CD4-positive, alpha-beta T cell (primary cell): ENCODE measurements at regions not wholly inside any gene's neighbourhood (a gene's known extent, or its start where the extent isn't known, plus 50 kb on each side); places are given as distances from the start of the nearest gene placed in this dataset.

Experiments
- ATAC-seq: fragments of 200-7000 bp; cut with Tn5 transposase; one replicate; pipeline ENCODE4 v1.10.0; 2022; ENCODE audit warnings: mild to moderate bottlenecking; ENCODE audit not compliant: poor library complexity
- CTCF ChIA-PET: fragments of 350-600 bp; sonication (Branson Sonifier 250); formaldehyde crosslinking; loops from one replicate; lab custom pipeline; 2021; ENCODE audit warnings: antibody characterized with exemption, inconsistent platforms; lab: Charles Lee
- POLR2A ChIA-PET: fragments of 350-600 bp; sonication (Branson Sonifier 250); formaldehyde crosslinking; loops from one replicate; lab custom pipeline; 2021; ENCODE audit warnings: antibody characterized with exemption, inconsistent platforms; lab: Charles Lee
- DNase-seq, 14 experiments: peaks; one replicate each; pipeline ENCODE4 v3.0.0-alpha.2; 2013 to 2020; ENCODE audit warnings: mixed read lengths in 2 of 14
- H3K27ac ChIP-seq, 2 donors: one replicate each; pipeline versions ENCODE4 v1.5.1 to v1.7.0; 2013; ENCODE audit warnings: low read length in 2 of 2, low read depth in 1 of 2, mild to moderate bottlenecking in 1 of 2
- H3K27me3 ChIP-seq, 2 experiments: 1 replicate in 1 of 2; 2 replicates in 1 of 2; pipeline versions ENCODE4 v1.6.1 to v1.7.0; 2013; ENCODE audit warnings: low read length in 2 of 2, control low read depth in 1 of 2, mild to moderate bottlenecking in 1 of 2, moderate library complexity in 1 of 2; ENCODE audit not compliant: insufficient read depth in 2 of 2, control insufficient read depth in 1 of 2
- H3K36me3 ChIP-seq: one replicate; pipeline ENCODE4 v1.6.1; 2013; ENCODE audit warnings: low read length, control low read depth; ENCODE audit not compliant: insufficient read depth
- H3K4me1 ChIP-seq: one replicate; pipeline ENCODE4 v1.6.1; 2013; ENCODE audit warnings: low read length, control low read depth; ENCODE audit not compliant: insufficient read depth
- H3K4me3 ChIP-seq: one replicate; pipeline ENCODE4 v1.5.1; 2013; ENCODE audit warnings: mild to moderate bottlenecking, low read length, moderate library complexity
- H3K9me3 ChIP-seq, 2 experiments: 1 replicate in 1 of 2; 2 replicates in 1 of 2; pipeline versions ENCODE4 v1.6.1 to v1.7.0; 2013; ENCODE audit warnings: low read length in 2 of 2, mild to moderate bottlenecking in 2 of 2, control low read depth in 1 of 2, moderate library complexity in 1 of 2; ENCODE audit not compliant: control insufficient read depth in 1 of 2, insufficient read depth in 1 of 2
- H3K27ac Mint-ChIP-seq: one replicate; pipeline ENCODE4 v1.8.0; 2020; ENCODE audit warnings: mixed read lengths
- H3K27me3 Mint-ChIP-seq: one replicate; pipeline ENCODE4 v1.8.0; 2021; ENCODE audit warnings: mixed read lengths
- H3K36me3 Mint-ChIP-seq: one replicate; pipeline ENCODE4 v1.8.0; 2021; ENCODE audit warnings: low read depth, mixed read lengths
- H3K4me1 Mint-ChIP-seq: one replicate; pipeline ENCODE4 v1.8.0; 2021; ENCODE audit warnings: low read depth, mixed read lengths
- H3K4me3 Mint-ChIP-seq: one replicate; pipeline ENCODE4 v1.8.0; 2020; ENCODE audit warnings: mild to moderate bottlenecking, mixed read lengths
- H3K9me3 Mint-ChIP-seq: one replicate; pipeline ENCODE4 v1.8.0; 2020; ENCODE audit warnings: mixed read lengths
- intact Hi-C, 2 experiments: fragments of 100-400 bp; cut with DNase I in 1 of 2; cut with micrococcal nuclease in 1 of 2; formaldehyde crosslinking; loops; one replicate each; pipeline versions ENCODE4 v1.15.1 to v1.9.0; 2023 to 2025; cut with DNase I, micrococcal nuclease
- TF ChIP-seq, protein P1 (sequence below): fragments of 200-600 bp; IDR thresholded peaks from one replicate; pipeline ENCODE4 v1.8.0; 2022; ENCODE audit warnings: antibody characterized with exemption, mild to moderate bottlenecking

DNA sequence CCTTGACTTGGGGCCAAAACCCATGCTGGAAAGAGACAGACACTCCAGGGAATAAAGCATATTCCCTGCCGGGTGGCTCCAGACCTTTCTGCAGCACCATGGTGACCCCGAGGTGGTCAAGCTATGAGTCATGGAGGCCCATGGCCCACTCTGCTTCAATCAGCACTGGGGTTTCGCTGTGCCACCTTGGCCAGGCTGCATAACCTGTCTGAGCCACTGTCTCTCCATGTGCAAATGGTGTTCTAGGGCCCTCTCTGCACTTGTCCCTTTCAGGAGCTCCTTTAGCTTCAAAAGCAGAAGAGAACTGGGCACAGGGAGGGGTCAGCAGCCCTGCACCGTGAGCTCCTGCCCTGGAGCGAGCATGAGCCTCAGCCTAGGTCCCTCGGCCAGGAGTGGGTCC is 410.1 kb downstream of the SHANK2 start:
- no peak overlapping the region for H3K27ac Mint-ChIP-seq
- Histone ChIP-seq H3K27ac (no peak overlapping the region), H3K9me3 (peaks cover 0 to 39% of the 10 kb centered on the region in 2 experiments), H3K27me3 (peaks cover 0 to 5% of the 10 kb centered on the region in 2 experiments), H3K36me3 (no peaks in the 10 kb centered on the region), H3K4me3 (no peak overlapping the region), H3K4me1 (no peaks in the 10 kb centered on the region)
- ChIA-PET CTCF (no interaction called here), POLR2A (no interaction called here)
- peaks cover 7% of the 10 kb centered on the region for H3K9me3 Mint-ChIP-seq
- H3K4me1 Mint-ChIP-seq, result no peaks in the 10 kb centered on the region
- ATAC-seq, result no peak
- TF ChIP-seq, protein P1, sequence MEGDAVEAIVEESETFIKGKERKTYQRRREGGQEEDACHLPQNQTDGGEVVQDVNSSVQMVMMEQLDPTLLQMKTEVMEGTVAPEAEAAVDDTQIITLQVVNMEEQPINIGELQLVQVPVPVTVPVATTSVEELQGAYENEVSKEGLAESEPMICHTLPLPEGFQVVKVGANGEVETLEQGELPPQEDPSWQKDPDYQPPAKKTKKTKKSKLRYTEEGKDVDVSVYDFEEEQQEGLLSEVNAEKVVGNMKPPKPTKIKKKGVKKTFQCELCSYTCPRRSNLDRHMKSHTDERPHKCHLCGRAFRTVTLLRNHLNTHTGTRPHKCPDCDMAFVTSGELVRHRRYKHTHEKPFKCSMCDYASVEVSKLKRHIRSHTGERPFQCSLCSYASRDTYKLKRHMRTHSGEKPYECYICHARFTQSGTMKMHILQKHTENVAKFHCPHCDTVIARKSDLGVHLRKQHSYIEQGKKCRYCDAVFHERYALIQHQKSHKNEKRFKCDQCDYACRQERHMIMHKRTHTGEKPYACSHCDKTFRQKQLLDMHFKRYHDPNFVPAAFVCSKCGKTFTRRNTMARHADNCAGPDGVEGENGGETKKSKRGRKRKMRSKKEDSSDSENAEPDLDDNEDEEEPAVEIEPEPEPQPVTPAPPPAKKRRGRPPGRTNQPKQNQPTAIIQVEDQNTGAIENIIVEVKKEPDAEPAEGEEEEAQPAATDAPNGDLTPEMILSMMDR, result no peak
- no peaks in the 10 kb centered on the region for H3K36me3 Mint-ChIP-seq
- peaks cover 14% of the 10 kb centered on the region for H3K27me3 Mint-ChIP-seq
- intact Hi-C loops, result no loop called here
- no peak for DNase-seq
- no peak overlapping the region for H3K4me3 Mint-ChIP-seq

DNA sequence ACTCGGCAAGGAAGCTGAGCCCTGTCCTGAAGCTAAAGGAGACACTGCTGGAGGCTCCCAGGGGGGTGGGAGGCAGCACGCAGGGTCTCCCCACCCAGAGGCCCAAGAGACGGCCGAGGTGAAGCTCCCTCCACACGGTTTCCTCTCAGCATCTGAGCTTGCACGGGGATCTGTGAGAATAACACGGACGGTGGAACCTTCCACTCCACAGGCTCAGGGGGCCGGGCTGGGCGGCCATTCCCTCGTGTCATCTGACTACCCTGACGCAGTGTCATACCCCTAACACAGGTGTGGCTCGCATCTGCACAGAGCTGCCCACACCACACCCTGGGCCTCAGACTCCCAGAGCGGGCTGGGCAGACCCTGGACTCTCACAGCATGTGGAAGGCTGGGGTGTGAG is 409.7 kb downstream of the SHANK2 start:
- H3K4me1 ChIP-seq, result no peaks in the 10 kb centered on the region
- CTCF ChIA-PET, result no interaction called here
- peaks cover 0 to 39% of the 10 kb centered on the region in 2 experiments for H3K9me3 ChIP-seq
- DNase-seq (no peak), ATAC-seq (no peak)
- H3K4me1 Mint-ChIP-seq, result no peaks in the 10 kb centered on the region
- POLR2A ChIA-PET, result no interaction called here
- H3K27ac Mint-ChIP-seq, result no peak overlapping the region
- peaks cover 0 to 5% of the 10 kb centered on the region in 2 experiments for H3K27me3 ChIP-seq
- no peak overlapping the region for H3K4me3 ChIP-seq
- TF ChIP-seq, protein P1, result no peak
- peaks cover 7% of the 10 kb centered on the region for H3K9me3 Mint-ChIP-seq
- peaks cover 14% of the 10 kb centered on the region for H3K27me3 Mint-ChIP-seq
- H3K4me3 Mint-ChIP-seq, result no peak overlapping the region
- intact Hi-C loops, result no loop called here
- no peaks in the 10 kb centered on the region for H3K36me3 Mint-ChIP-seq
- no peaks in the 10 kb centered on the region for H3K36me3 ChIP-seq
- no peak overlapping the region for H3K27ac ChIP-seq

DNA sequence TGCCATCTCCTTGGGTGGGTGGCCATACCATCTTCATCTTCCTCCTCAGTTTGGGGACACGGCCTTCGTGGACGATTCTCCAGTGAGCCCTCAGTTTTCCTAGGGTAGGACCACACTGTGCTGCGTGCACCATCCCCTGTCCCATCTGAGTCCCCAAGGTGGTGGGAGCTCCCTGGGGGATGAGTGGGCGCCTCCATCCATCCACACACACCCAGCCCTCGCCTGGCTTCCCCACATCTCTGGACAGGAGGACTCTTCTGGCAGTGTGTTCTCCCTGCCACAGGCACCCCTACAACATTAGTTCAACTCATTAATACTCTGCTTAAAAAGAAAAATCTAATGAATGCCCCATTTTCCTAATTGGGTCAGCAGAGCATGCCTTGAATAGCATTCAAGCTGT is 408.5 kb downstream of the SHANK2 start:
- DNase-seq (no peak), ATAC-seq (no peak)
- Histone ChIP-seq H3K9me3 (peaks cover 0 to 40% of the 10 kb centered on the region in 2 experiments), H3K27ac (no peak overlapping the region), H3K4me1 (no peaks in the 10 kb centered on the region), H3K36me3 (no peaks in the 10 kb centered on the region), H3K27me3 (peaks cover 0 to 5% of the 10 kb centered on the region in 2 experiments), H3K4me3 (no peak overlapping the region)
- H3K27ac Mint-ChIP-seq, result no peak overlapping the region
- intact Hi-C loops, result no loop called here
- H3K4me3 Mint-ChIP-seq, result no peak overlapping the region
- ChIA-PET POLR2A (no interaction called here), CTCF (no interaction called here)
- H3K4me1 Mint-ChIP-seq, result no peaks in the 10 kb centered on the region
- H3K36me3 Mint-ChIP-seq, result no peaks in the 10 kb centered on the region
- H3K27me3 Mint-ChIP-seq, result peaks cover 14% of the 10 kb centered on the region
- no peaks in the 10 kb centered on the region for H3K9me3 Mint-ChIP-seq
- TF ChIP-seq, protein P1, result no peak
